ENCODE measurements at regions not wholly inside any gene's neighbourhood (a gene's known extent, or its start where the extent isn't known, plus 50 kb on each side); places are given as distances from the start of the nearest gene placed in this dataset.

GRCh38 chr12:127012109-127012508 lies 1254.9 kb upstream of the TMEM132C start:
- Mint-ChIP-seq H3K4me3 (no peak overlapping the region), H3K27me3 (peaks cover 20% of the 10 kb centered on the region), H3K4me1 (no peaks in the 10 kb centered on the region), H3K36me3 (ENCODE audit: insufficient read depth) (no peaks in the 10 kb centered on the region), H3K27ac (ENCODE audit: low read depth) (no peak overlapping the region), H3K9me3 (no peaks in the 10 kb centered on the region)
- ATAC-seq (replicated peaks; ENCODE audit: extremely low read depth, poor library complexity, severe bottlenecking) (no peak), DNase-seq (ENCODE audit: low spot score in 2 of 2) (no peak)

GRCh38 chr12:127013197-127013596 lies 1253.8 kb upstream of the TMEM132C start:
- DNase-seq (ENCODE audit: low spot score in 2 of 2) (no peak), ATAC-seq (replicated peaks; ENCODE audit: extremely low read depth, poor library complexity, severe bottlenecking) (no peak)
- Mint-ChIP-seq H3K4me3 (no peak overlapping the region), H3K9me3 (no peaks in the 10 kb centered on the region), H3K36me3 (ENCODE audit: insufficient read depth) (no peaks in the 10 kb centered on the region), H3K4me1 (no peaks in the 10 kb centered on the region), H3K27ac (ENCODE audit: low read depth) (no peak overlapping the region), H3K27me3 (peaks cover 20% of the 10 kb centered on the region)

GRCh38 chr12:127014079-127014478 lies 1252.9 kb upstream of the TMEM132C start:
- no peaks in the 10 kb centered on the region for H3K4me1 Mint-ChIP-seq
- no peaks in the 10 kb centered on the region for H3K9me3 Mint-ChIP-seq
- H3K27ac Mint-ChIP-seq (ENCODE audit: low read depth), result no peak overlapping the region

GRCh38 chr12:127024791-127025190 lies 1242.2 kb upstream of the TMEM132C start:
- Mint-ChIP-seq H3K36me3 (ENCODE audit: insufficient read depth) (no peaks in the 10 kb centered on the region), H3K27me3 (peaks cover 36% of the 10 kb centered on the region), H3K27ac (ENCODE audit: low read depth) (no peak overlapping the region), H3K4me3 (no peak overlapping the region), H3K9me3 (no peaks in the 10 kb centered on the region), H3K4me1 (no peaks in the 10 kb centered on the region)
- DNase-seq (ENCODE audit: low spot score in 2 of 2), result no peak
- no peak for ATAC-seq (replicated peaks; ENCODE audit: extremely low read depth, poor library complexity, severe bottlenecking)

More at GRCh38 chr12:127014079-127014478, 1252.9 kb upstream of the TMEM132C start:
- DNase-seq (ENCODE audit: low spot score in 2 of 2), result no peak
- no peaks in the 10 kb centered on the region for H3K36me3 Mint-ChIP-seq (ENCODE audit: insufficient read depth)
- no peak overlapping the region for H3K4me3 Mint-ChIP-seq
- ATAC-seq (replicated peaks; ENCODE audit: extremely low read depth, poor library complexity, severe bottlenecking), result no peak
- peaks cover 20% of the 10 kb centered on the region for H3K27me3 Mint-ChIP-seq

- no peak for ATAC-seq (replicated peaks; ENCODE audit: extremely low read depth, poor library complexity, severe bottlenecking)
- Mint-ChIP-seq H3K4me1 (no peaks in the 10 kb centered on the region), H3K36me3 (ENCODE audit: insufficient read depth) (no peaks in the 10 kb centered on the region), H3K27me3 (peaks cover 43% of the 10 kb centered on the region), H3K9me3 (no peaks in the 10 kb centered on the region), H3K27ac (ENCODE audit: low read depth) (no peak overlapping the region), H3K4me3 (no peak overlapping the region)
- no peak for DNase-seq (ENCODE audit: low spot score in 2 of 2)
These were observed 1241.4 kb upstream of the TMEM132C start for GRCh38 chr12:127025545-127025944.

- ATAC-seq (replicated peaks; ENCODE audit: extremely low read depth, poor library complexity, severe bottlenecking) (no peak), DNase-seq (ENCODE audit: low spot score in 2 of 2) (no peak)
- H3K4me1 Mint-ChIP-seq, result no peaks in the 10 kb centered on the region
- peaks cover 16% of the 10 kb centered on the region for H3K27me3 Mint-ChIP-seq
- H3K27ac Mint-ChIP-seq (ENCODE audit: low read depth), result no peak overlapping the region
- H3K4me3 Mint-ChIP-seq, result no peak overlapping the region
- H3K9me3 Mint-ChIP-seq, result no peaks in the 10 kb centered on the region
- H3K36me3 Mint-ChIP-seq (ENCODE audit: insufficient read depth), result no peaks in the 10 kb centered on the region
These were observed 1231.7 kb upstream of the TMEM132C start for GRCh38 chr12:127035011-127035879.

- Mint-ChIP-seq H3K27me3 (peaks cover 19% of the 10 kb centered on the region), H3K4me3 (no peak overlapping the region), H3K4me1 (no peaks in the 10 kb centered on the region), H3K9me3 (no peaks in the 10 kb centered on the region), H3K36me3 (ENCODE audit: insufficient read depth) (no peaks in the 10 kb centered on the region), H3K27ac (ENCODE audit: low read depth) (no peak overlapping the region)
- ATAC-seq (replicated peaks; ENCODE audit: extremely low read depth, poor library complexity, severe bottlenecking), result no peak
- DNase-seq (ENCODE audit: low spot score in 2 of 2), result no peak
These were observed 1228.8 kb upstream of the TMEM132C start for GRCh38 chr12:127038152-127038551.

GRCh38 chr12:127038761-127039160 lies 1228.2 kb upstream of the TMEM132C start:
- no peaks in the 10 kb centered on the region for H3K4me1 Mint-ChIP-seq
- H3K27me3 Mint-ChIP-seq, result peaks cover 18% of the 10 kb centered on the region
- no peaks in the 10 kb centered on the region for H3K36me3 Mint-ChIP-seq (ENCODE audit: insufficient read depth)
- ATAC-seq (replicated peaks; ENCODE audit: extremely low read depth, poor library complexity, severe bottlenecking), result no peak
- no peak for DNase-seq (ENCODE audit: low spot score in 2 of 2)
- no peak overlapping the region for H3K27ac Mint-ChIP-seq (ENCODE audit: low read depth)
- no peak overlapping the region for H3K4me3 Mint-ChIP-seq
- H3K9me3 Mint-ChIP-seq, result no peaks in the 10 kb centered on the region

GRCh38 chr12:127041985-127042625 lies 1224.9 kb upstream of the TMEM132C start:
- H3K27me3 Mint-ChIP-seq, result peaks cover 18% of the 10 kb centered on the region
- ATAC-seq (replicated peaks; ENCODE audit: extremely low read depth, poor library complexity, severe bottlenecking) (no peak), DNase-seq (ENCODE audit: low spot score in 2 of 2) (no peak)
- no peak overlapping the region for H3K4me3 Mint-ChIP-seq
- no peaks in the 10 kb centered on the region for H3K4me1 Mint-ChIP-seq
- no peak overlapping the region for H3K27ac Mint-ChIP-seq (ENCODE audit: low read depth)
- no peaks in the 10 kb centered on the region for H3K36me3 Mint-ChIP-seq (ENCODE audit: insufficient read depth)
- no peaks in the 10 kb centered on the region for H3K9me3 Mint-ChIP-seq

GRCh38 chr12:127043731-127044130 lies 1223.2 kb upstream of the TMEM132C start:
- H3K4me1 Mint-ChIP-seq, result no peaks in the 10 kb centered on the region
- H3K27ac Mint-ChIP-seq (ENCODE audit: low read depth), result no peak overlapping the region
- H3K9me3 Mint-ChIP-seq, result peaks cover 6% of the 10 kb centered on the region
- no peak for ATAC-seq (replicated peaks; ENCODE audit: extremely low read depth, poor library complexity, severe bottlenecking)
- DNase-seq (ENCODE audit: low spot score in 2 of 2), result no peak
- H3K4me3 Mint-ChIP-seq, result no peak overlapping the region
- H3K27me3 Mint-ChIP-seq, result peaks cover 18% of the 10 kb centered on the region
- no peaks in the 10 kb centered on the region for H3K36me3 Mint-ChIP-seq (ENCODE audit: insufficient read depth)

- Mint-ChIP-seq H3K4me1 (no peaks in the 10 kb centered on the region), H3K27me3 (peaks cover 18% of the 10 kb centered on the region), H3K36me3 (ENCODE audit: insufficient read depth) (no peaks in the 10 kb centered on the region), H3K4me3 (no peak overlapping the region), H3K27ac (ENCODE audit: low read depth) (no peak overlapping the region), H3K9me3 (peaks cover 6% of the 10 kb centered on the region)
- ATAC-seq (replicated peaks; ENCODE audit: extremely low read depth, poor library complexity, severe bottlenecking) (no peak), DNase-seq (ENCODE audit: low spot score in 2 of 2) (no peak)
These were observed 1222.1 kb upstream of the TMEM132C start for GRCh38 chr12:127044836-127045235.

- DNase-seq (ENCODE audit: low spot score in 2 of 2) (no peak), ATAC-seq (replicated peaks; ENCODE audit: extremely low read depth, poor library complexity, severe bottlenecking) (no peak)
- Mint-ChIP-seq H3K27ac (ENCODE audit: low read depth) (no peak overlapping the region), H3K36me3 (ENCODE audit: insufficient read depth) (no peaks in the 10 kb centered on the region), H3K4me1 (no peaks in the 10 kb centered on the region), H3K27me3 (peaks cover 18% of the 10 kb centered on the region), H3K9me3 (peaks cover 6% of the 10 kb centered on the region), H3K4me3 (no peak overlapping the region)
These were observed 1220.5 kb upstream of the TMEM132C start for GRCh38 chr12:127046467-127046866.

GRCh38 chr12:127048057-127048456 lies 1218.9 kb upstream of the TMEM132C start:
- no peak for DNase-seq (ENCODE audit: low spot score in 2 of 2)
- no peak overlapping the region for H3K27ac Mint-ChIP-seq (ENCODE audit: low read depth)
- H3K4me1 Mint-ChIP-seq, result no peaks in the 10 kb centered on the region
- no peaks in the 10 kb centered on the region for H3K36me3 Mint-ChIP-seq (ENCODE audit: insufficient read depth)
- peaks cover 6% of the 10 kb centered on the region for H3K9me3 Mint-ChIP-seq
- H3K27me3 Mint-ChIP-seq, result peaks cover 6% of the 10 kb centered on the region
- no peak overlapping the region for H3K4me3 Mint-ChIP-seq
- ATAC-seq (replicated peaks; ENCODE audit: extremely low read depth, poor library complexity, severe bottlenecking), result no peak
